ENCODE measurements at regions not wholly inside any gene's neighbourhood (a gene's known extent, or its start where the extent isn't known, plus 50 kb on each side); places are given as distances from the start of the nearest gene placed in this dataset.

DNA sequence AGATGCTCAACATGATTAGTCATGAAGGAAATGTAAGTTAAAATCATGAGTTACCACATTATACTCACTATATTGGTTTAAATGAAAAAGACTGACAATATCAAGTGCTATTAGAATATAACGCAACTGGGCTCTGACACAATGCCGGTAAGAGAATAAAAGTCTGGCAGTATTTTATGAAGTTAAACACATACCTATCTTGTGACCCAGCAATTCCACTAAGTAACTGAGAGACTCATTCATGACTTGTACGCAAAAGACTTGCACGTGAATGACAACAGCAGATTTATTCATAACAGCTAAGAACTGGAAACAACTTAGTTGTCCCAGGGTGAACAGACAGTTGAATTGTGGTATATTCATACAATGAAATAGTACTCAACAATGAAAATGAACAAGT is 342.1 kb downstream of the SLC4A3 start:
- TF ChIP-seq CTCF (IDR thresholded peaks at IDR 0.05): no peak

GRCh38 chr2:219973136-219973535 is 345.7 kb downstream of the SLC4A3 start:
- TF ChIP-seq CTCF (IDR thresholded peaks at IDR 0.05): no peak

GRCh38 chr2:219976871-219977270 is 349.4 kb downstream of the SLC4A3 start:
- no peak for TF ChIP-seq CTCF (IDR thresholded peaks at IDR 0.05)

DNA sequence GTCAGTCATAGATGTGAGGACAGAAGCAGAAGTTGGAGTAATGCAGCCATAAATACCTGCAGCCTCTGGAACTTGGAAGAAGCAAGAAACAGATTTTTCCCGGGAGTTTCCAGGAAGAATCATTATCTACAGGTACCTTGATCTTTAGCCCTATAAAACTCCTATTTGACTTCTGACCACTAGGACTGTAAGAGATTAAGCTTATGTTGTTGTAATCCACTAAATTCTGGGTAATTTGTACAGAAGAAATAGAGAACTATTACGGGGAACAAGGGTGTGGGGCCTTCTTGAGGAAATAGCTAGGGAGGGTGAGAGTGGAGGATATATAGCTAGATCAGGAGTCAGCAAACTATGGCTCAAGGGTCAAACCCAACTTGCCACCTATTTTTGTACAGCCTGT is 353.2 kb downstream of the SLC4A3 start:
- no peak for TF ChIP-seq CTCF (IDR thresholded peaks at IDR 0.05)

GRCh38 chr2:219983836-219984235 is 356.4 kb downstream of the SLC4A3 start:
- TF ChIP-seq CTCF (IDR thresholded peaks at IDR 0.05): no peak

DNA sequence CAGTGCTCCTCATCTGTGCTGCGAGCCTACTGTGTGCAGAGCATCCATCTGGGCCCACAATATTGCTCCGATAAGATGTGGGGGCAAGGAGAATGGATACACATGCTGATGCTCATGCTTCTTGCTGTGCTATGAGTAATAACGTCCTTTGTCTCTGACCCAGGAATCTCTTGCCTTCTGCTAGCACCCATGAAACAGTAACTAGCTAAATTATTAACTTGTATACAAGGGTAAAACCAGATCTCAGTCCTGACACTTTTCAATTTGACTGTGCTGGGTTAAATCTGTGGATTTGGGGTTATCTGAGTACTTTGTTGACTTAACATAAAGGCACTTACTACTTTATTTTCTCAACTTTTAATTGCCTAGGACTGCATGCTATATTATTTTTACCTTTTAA is 357.6 kb downstream of the SLC4A3 start:
- no peak for TF ChIP-seq CTCF (IDR thresholded peaks at IDR 0.05)

DNA sequence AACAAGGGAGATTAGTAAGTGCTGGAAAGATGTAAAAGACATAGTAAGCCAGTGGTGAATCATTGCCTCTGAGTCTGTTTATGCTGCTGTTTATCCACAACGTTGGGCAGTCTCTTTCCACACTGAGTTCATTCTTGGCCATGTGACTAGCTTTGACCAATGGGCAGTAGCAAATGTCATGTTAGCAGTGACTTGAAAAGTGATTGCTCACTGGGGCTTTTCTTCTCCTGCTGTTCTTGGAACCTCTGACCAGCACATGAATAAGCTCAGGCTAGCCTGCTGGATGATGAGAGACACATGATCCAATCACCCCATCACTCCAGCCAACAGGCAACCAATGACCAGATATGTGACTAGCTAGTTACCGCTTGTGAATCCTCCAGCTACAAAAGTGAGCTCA is 360.4 kb downstream of the SLC4A3 start:
- no peak for TF ChIP-seq CTCF (IDR thresholded peaks at IDR 0.05)

- TF ChIP-seq CTCF (IDR thresholded peaks at IDR 0.05): no peak
Observed at GRCh38 chr2:219989744-219990143, 362.3 kb downstream of the SLC4A3 start.

All from LNCAP (cell line).